ENCODE measurements at regions not wholly inside any gene's neighbourhood (a gene's known extent, or its start where the extent isn't known, plus 50 kb on each side); places are given as distances from the start of the nearest gene placed in this dataset.

- ATAC-seq (no peak), DNase-seq (ENCODE audit: low read depth, low spot score) (no peak)
- Histone ChIP-seq H3K36me3 (ENCODE audit: control insufficient read depth, insufficient read depth, low read length) (peaks cover 4% of the 10 kb centered on the region), H3K27me3 (ENCODE audit: control insufficient read depth, insufficient read depth, low read length) (no peaks in the 10 kb centered on the region), H3K9me3 (ENCODE audit: control insufficient read depth, insufficient read depth, low read depth, low read length) (no peaks in the 10 kb centered on the region), H3K27ac (ENCODE audit: low read length) (peak overlapping the region; percentile 99), H3K4me3 (ENCODE audit: low read depth in 2 of 2, low read length in 2 of 2) (peak overlapping the region; percentile 77 to 83), H3K4me1 (ENCODE audit: control insufficient read depth, insufficient read depth, low read length) (peaks cover 24% of the 10 kb centered on the region)
- ChIA-PET POLR2A (interaction anchor here (0.6 to 0.7 kb wide), 2 partner anchors 263 to 979 kb away, joined by 4 to 17 read pairs; no protein-coding TSS in a partner anchor), CTCF (interaction anchor here (0.7 kb wide), 1 partner anchor 285 kb away, joined by 14 read pairs; no protein-coding TSS in a partner anchor)
- in situ Hi-C loops (cut with HindIII; ENCODE audit: low pct_unique_long_range_greater_than_20kb, low sequenced_read_pairs) (no loop called here), intact Hi-C loops (cut with micrococcal nuclease; ENCODE audit: unreplicated experiment) (no loop called here)
- no TSS peak for BruUV-seq (replicated peaks)
- TF ChIP-seq SIN3A (IDR thresholded peaks at IDR 0.05; ENCODE audit: borderline replicate concordance, insufficient read depth, low read depth, low read length) (no peak), REST (IDR thresholded peaks at IDR 0.05; ENCODE audit: insufficient read depth in 1 of 2, low read depth in 2 of 2, low read length in 1 of 2) (no peak), TCF7L2 (IDR thresholded peaks at IDR 0.05; ENCODE audit: low read depth, low read length) (no peak), POLR2AphosphoS5 (IDR thresholded peaks at IDR 0.05; ENCODE audit: low read depth, low read length) (no peak), CTCF (IDR thresholded peaks at IDR 0.05) (no peak)
Observed at GRCh38 chr6:4017834-4018170, 61.1 kb downstream of the FAM217A start.

GRCh38 chr6:4018171-4018923 is 60.6 kb downstream of the FAM217A start:
- H3K9me3 ChIP-seq (ENCODE audit: control insufficient read depth, insufficient read depth, low read depth, low read length), result no peaks in the 10 kb centered on the region
- CTCF ChIA-PET, result interaction anchor here (0.6 to 0.7 kb wide), 2 partner anchors 85 to 286 kb away, joined by 3 to 14 read pairs; no protein-coding TSS in a partner anchor
- TF ChIP-seq REST (IDR thresholded peaks at IDR 0.05; ENCODE audit: insufficient read depth in 1 of 2, low read depth in 2 of 2, low read length in 1 of 2), result no peak
- peak; percentile 93 for TF ChIP-seq TCF7L2 (IDR thresholded peaks at IDR 0.05; ENCODE audit: low read depth, low read length)
- TF ChIP-seq POLR2AphosphoS5 (IDR thresholded peaks at IDR 0.05; ENCODE audit: low read depth, low read length), result peak; percentile 93
- TF ChIP-seq CTCF (IDR thresholded peaks at IDR 0.05), result peak; percentile 54
- peak overlapping the region; percentile 99 for H3K27ac ChIP-seq (ENCODE audit: low read length)
- no TSS peak for BruUV-seq (replicated peaks)
- H3K36me3 ChIP-seq (ENCODE audit: control insufficient read depth, insufficient read depth, low read length), result peaks cover 4% of the 10 kb centered on the region
- ATAC-seq (peak; percentile 82), DNase-seq (ENCODE audit: low read depth, low spot score) (peak; percentile 84)
- intact Hi-C loops (cut with micrococcal nuclease; ENCODE audit: unreplicated experiment) (no loop called here), in situ Hi-C loops (cut with HindIII; ENCODE audit: low pct_unique_long_range_greater_than_20kb, low sequenced_read_pairs) (no loop called here)
- POLR2A ChIA-PET, result interaction anchor here (0.6 to 0.7 kb wide), 2 partner anchors 263 to 980 kb away, joined by 4 to 17 read pairs; no protein-coding TSS in a partner anchor
- no peaks in the 10 kb centered on the region for H3K27me3 ChIP-seq (ENCODE audit: control insufficient read depth, insufficient read depth, low read length)
- H3K4me3 ChIP-seq (ENCODE audit: low read depth in 2 of 2, low read length in 2 of 2), result peak overlapping the region; percentile 77 to 83
- peaks cover 29% of the 10 kb centered on the region for H3K4me1 ChIP-seq (ENCODE audit: control insufficient read depth, insufficient read depth, low read length)

Data from Panc1 (cell line).